Vagina (tissue), 2 donors: ENCODE measurements at regions not wholly inside any gene's neighbourhood (a gene's known extent, or its start where the extent isn't known, plus 50 kb on each side); places are given as distances from the start of the nearest gene placed in this dataset.

Source experiments
- DNase-seq, 2 donors: peaks; one replicate each; pipeline ENCODE4 v3.0.0-alpha.2; 2017; ENCODE audit errors: extremely low spot score in 2 of 2
- H3K27ac ChIP-seq: fragments of 200-600 bp; sonication (generic); one replicate; pipeline ENCODE4 v1.5.1; 2019
- H3K27me3 ChIP-seq: fragments of 200-600 bp; sonication (generic); one replicate; pipeline ENCODE4 v1.5.1; 2019
- H3K36me3 ChIP-seq, 2 donors: fragments of 200-600 bp; sonication (generic); one replicate each; pipeline ENCODE4 v1.5.1; 2017 to 2019
- H3K4me1 ChIP-seq: fragments of 200-600 bp; sonication (generic); one replicate; pipeline ENCODE4 v1.5.1; 2019
- H3K4me3 ChIP-seq, 2 donors: fragments of 200-600 bp; sonication (generic); 1 replicate in 1 of 2; 2 replicates in 1 of 2; pipeline ENCODE4 v1.5.1; 2016 to 2019
- H3K9me3 ChIP-seq: fragments of 200-600 bp; sonication (generic); one replicate; pipeline ENCODE4 v1.5.1; 2019
- POLR2A ChIP-seq, 2 donors: fragments of 450-650 bp; IDR thresholded peaks; one replicate each; pipeline ENCODE4 v1.6.1; 2017; ENCODE audit warnings: antibody characterized with exemption in 2 of 2, mild to moderate bottlenecking in 2 of 2, moderate library complexity in 2 of 2
- POLR2AphosphoS5 ChIP-seq, 2 donors: sonication (generic); formaldehyde crosslinking; IDR thresholded peaks; one replicate each; pipeline ENCODE4 v1.9.0; 2017; ENCODE audit warnings: antibody characterized with exemption in 2 of 2, mild to moderate bottlenecking in 2 of 2, low read depth in 1 of 2; ENCODE audit not compliant: insufficient read depth in 1 of 2
- intact Hi-C: fragments of 100-400 bp; cut with DNase I; formaldehyde crosslinking; loops from one replicate; pipeline ENCODE4 v1.15.1; 2023
- TF ChIP-seq, protein P1 (sequence below), 3 experiments: fragments of 450-650 bp in 2 of 3; fragments of 200-600 bp in 1 of 3; sonication (generic) in 1 of 3; IDR thresholded peaks; one replicate each; pipeline ENCODE4 v1.5.1; 2017 to 2019; ENCODE audit warnings: antibody characterized with exemption in 3 of 3, mild to moderate bottlenecking in 2 of 3, moderate library complexity in 2 of 3

- H3K4me3 ChIP-seq: no peak overlapping the region
- no peaks in the 10 kb centered on the region for H3K4me1 ChIP-seq
- intact Hi-C loops: no loop called here
These were observed 90.3 kb downstream of the NKX2-1 start for GRCh38 chr14:36429692-36430091.

DNA sequence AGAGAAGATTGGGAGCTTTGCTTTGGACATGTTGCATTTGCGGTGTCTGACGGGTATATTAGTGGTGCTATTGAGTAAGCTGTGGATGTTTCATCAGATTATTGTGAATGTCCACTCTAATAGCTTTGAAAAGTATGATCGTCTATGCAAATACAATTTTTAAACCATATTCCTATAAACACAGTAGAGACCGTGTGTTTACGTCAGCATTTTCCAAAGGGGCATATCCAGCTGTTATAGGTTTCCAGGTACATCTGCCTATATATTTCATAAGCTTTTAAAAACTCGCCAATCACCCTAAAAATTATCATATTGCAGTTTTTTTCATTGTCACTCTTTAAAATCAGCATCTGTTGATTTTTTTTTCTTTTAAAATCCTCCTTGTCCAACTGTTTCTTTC is 91.7 kb downstream of the NKX2-1 start:
- no peak for TF ChIP-seq POLR2AphosphoS5 (IDR thresholded peaks at IDR 0.05; ENCODE audit: insufficient read depth in 1 of 2, low read depth in 1 of 2)
- Histone ChIP-seq H3K4me1 (no peaks in the 10 kb centered on the region), H3K4me3 (no peak overlapping the region), H3K27me3 (no peaks in the 10 kb centered on the region), H3K36me3 (no peaks in the 10 kb centered on the region), H3K9me3 (no peaks in the 10 kb centered on the region), H3K27ac (no peak overlapping the region)
- intact Hi-C loops: no loop called here
- DNase-seq: no peak

More at GRCh38 chr14:36429692-36430091, 90.3 kb downstream of the NKX2-1 start:
- Histone ChIP-seq H3K36me3 (no peaks in the 10 kb centered on the region), H3K27ac (no peak overlapping the region), H3K27me3 (no peaks in the 10 kb centered on the region), H3K9me3 (no peaks in the 10 kb centered on the region)
- DNase-seq: no peak
- TF ChIP-seq, protein P1, sequence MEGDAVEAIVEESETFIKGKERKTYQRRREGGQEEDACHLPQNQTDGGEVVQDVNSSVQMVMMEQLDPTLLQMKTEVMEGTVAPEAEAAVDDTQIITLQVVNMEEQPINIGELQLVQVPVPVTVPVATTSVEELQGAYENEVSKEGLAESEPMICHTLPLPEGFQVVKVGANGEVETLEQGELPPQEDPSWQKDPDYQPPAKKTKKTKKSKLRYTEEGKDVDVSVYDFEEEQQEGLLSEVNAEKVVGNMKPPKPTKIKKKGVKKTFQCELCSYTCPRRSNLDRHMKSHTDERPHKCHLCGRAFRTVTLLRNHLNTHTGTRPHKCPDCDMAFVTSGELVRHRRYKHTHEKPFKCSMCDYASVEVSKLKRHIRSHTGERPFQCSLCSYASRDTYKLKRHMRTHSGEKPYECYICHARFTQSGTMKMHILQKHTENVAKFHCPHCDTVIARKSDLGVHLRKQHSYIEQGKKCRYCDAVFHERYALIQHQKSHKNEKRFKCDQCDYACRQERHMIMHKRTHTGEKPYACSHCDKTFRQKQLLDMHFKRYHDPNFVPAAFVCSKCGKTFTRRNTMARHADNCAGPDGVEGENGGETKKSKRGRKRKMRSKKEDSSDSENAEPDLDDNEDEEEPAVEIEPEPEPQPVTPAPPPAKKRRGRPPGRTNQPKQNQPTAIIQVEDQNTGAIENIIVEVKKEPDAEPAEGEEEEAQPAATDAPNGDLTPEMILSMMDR (IDR thresholded peaks at IDR 0.05): no peak
- TF ChIP-seq POLR2A (IDR thresholded peaks at IDR 0.05): no peak
- TF ChIP-seq POLR2AphosphoS5 (IDR thresholded peaks at IDR 0.05; ENCODE audit: insufficient read depth in 1 of 2, low read depth in 1 of 2): no peak

DNA sequence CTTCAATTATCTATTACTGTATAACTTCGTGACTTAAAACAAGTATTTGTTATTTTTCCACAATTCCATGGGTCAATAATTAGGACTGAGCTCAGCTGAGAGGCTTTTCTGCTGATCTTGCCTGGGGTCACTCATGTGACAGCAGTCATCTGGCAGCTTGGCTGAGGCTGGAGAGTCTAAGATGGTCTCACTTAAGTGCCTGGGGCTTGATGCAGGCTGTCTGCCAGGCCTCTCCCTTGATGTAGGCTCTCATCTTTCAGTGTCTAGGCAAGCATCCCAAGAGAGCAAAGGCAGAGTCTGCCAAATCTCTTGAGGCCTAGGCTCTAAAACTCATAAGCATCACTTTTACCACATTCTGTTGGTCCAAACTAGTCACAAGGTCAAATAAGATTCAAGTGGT is 93.2 kb downstream of the NKX2-1 start:
- intact Hi-C loops: no loop called here
- H3K4me1 ChIP-seq: no peaks in the 10 kb centered on the region
- no peak overlapping the region for H3K27ac ChIP-seq
- DNase-seq: no peak
- H3K36me3 ChIP-seq: no peaks in the 10 kb centered on the region
- no peaks in the 10 kb centered on the region for H3K27me3 ChIP-seq
- TF ChIP-seq, protein P1 (IDR thresholded peaks at IDR 0.05): no peak
- TF ChIP-seq POLR2AphosphoS5 (IDR thresholded peaks at IDR 0.05; ENCODE audit: insufficient read depth in 1 of 2, low read depth in 1 of 2) (no peak), POLR2A (IDR thresholded peaks at IDR 0.05) (no peak)
- no peak overlapping the region for H3K4me3 ChIP-seq
- H3K9me3 ChIP-seq: no peaks in the 10 kb centered on the region

DNA sequence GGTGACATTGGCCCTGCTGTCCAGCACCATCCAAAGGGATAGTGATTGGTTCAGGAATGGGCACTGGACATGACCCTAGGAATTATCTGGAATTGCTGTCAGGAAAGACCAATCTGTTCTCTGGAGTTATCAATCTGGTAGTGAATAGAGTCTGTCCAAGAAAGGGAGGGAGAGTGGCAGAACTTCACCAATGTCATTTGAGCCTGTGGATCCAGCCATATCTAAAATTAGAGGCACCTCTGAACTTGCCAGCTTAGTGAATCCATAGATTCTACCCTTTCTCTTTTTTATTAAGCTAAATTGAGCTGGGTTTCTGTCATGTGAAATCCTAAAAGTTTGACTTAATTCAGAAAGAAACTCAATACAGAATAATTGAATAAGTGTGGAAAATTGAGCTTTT is 93.9 kb downstream of the NKX2-1 start:
- H3K9me3 ChIP-seq: no peaks in the 10 kb centered on the region
- no peak overlapping the region for H3K27ac ChIP-seq
- H3K4me3 ChIP-seq: no peak overlapping the region
- intact Hi-C loops: no loop called here
- TF ChIP-seq, protein P1 (IDR thresholded peaks at IDR 0.05): no peak
- TF ChIP-seq POLR2A (IDR thresholded peaks at IDR 0.05): no peak
- TF ChIP-seq POLR2AphosphoS5 (IDR thresholded peaks at IDR 0.05; ENCODE audit: insufficient read depth in 1 of 2, low read depth in 1 of 2): no peak
- no peaks in the 10 kb centered on the region for H3K4me1 ChIP-seq
- H3K27me3 ChIP-seq: no peaks in the 10 kb centered on the region
- no peaks in the 10 kb centered on the region for H3K36me3 ChIP-seq
- DNase-seq: no peak

GRCh38 chr14:36424478-36425102 is 95.4 kb downstream of the NKX2-1 start:
- TF ChIP-seq POLR2A (IDR thresholded peaks at IDR 0.05): no peak
- TF ChIP-seq POLR2AphosphoS5 (IDR thresholded peaks at IDR 0.05; ENCODE audit: insufficient read depth in 1 of 2, low read depth in 1 of 2): no peak
- TF ChIP-seq, protein P1 (IDR thresholded peaks at IDR 0.05): no peak
- H3K27me3 ChIP-seq: no peaks in the 10 kb centered on the region
- no peaks in the 10 kb centered on the region for H3K9me3 ChIP-seq
- H3K4me1 ChIP-seq: no peaks in the 10 kb centered on the region
- H3K36me3 ChIP-seq: no peaks in the 10 kb centered on the region
- no peak for DNase-seq
- intact Hi-C loops: no loop called here
- H3K4me3 ChIP-seq: no peak overlapping the region
- no peak overlapping the region for H3K27ac ChIP-seq
